ENCODE measurements at regions not wholly inside any gene's neighbourhood (a gene's known extent, or its start where the extent isn't known, plus 50 kb on each side); places are given as distances from the start of the nearest gene placed in this dataset.
A peak's percentile ranks its signal among the peaks of the same experiment; 100 is the strongest.

GRCh38 chr5:8137941-8138550, 269.1 kb downstream of the MTRR start:
- no peak for DNase-seq (ENCODE audit: low read depth, low spot score)

GRCh38 chr5:8138884-8139283, 269.9 kb downstream of the MTRR start:
- no peak for DNase-seq (ENCODE audit: low read depth, low spot score)

GRCh38 chr5:8150791-8151190, 281.8 kb downstream of the MTRR start:
- no peak for DNase-seq (ENCODE audit: low read depth, low spot score)

GRCh38 chr5:8156706-8157105, 287.8 kb downstream of the MTRR start:
- no peak for DNase-seq (ENCODE audit: low read depth, low spot score)

- DNase-seq (ENCODE audit: low read depth, low spot score) = no peak
These were observed 288.4 kb downstream of the MTRR start for GRCh38 chr5:8157320-8157822.

- DNase-seq (ENCODE audit: low read depth, low spot score) = no peak
These were observed 307.2 kb downstream of the MTRR start for GRCh38 chr5:8176101-8176693.

- peak; percentile 61 for DNase-seq (ENCODE audit: low read depth, low spot score)
These were observed 315.6 kb downstream of the MTRR start for GRCh38 chr5:8184455-8185063.

GRCh38 chr5:8185852-8186251, 316.9 kb downstream of the MTRR start:
- no peak for DNase-seq (ENCODE audit: low read depth, low spot score)

GRCh38 chr5:8188874-8189565, 320.1 kb downstream of the MTRR start:
- no peak for DNase-seq (ENCODE audit: low read depth, low spot score)

- no peak for DNase-seq (ENCODE audit: low read depth, low spot score)
These were observed 323.9 kb downstream of the MTRR start for GRCh38 chr5:8192840-8193239.

GRCh38 chr5:8196061-8196460, 327.1 kb downstream of the MTRR start:
- DNase-seq (ENCODE audit: low read depth, low spot score) = no peak

- DNase-seq (ENCODE audit: low read depth, low spot score) = no peak
These were observed 339.4 kb downstream of the MTRR start for GRCh38 chr5:8208307-8208706.

- no peak for DNase-seq (ENCODE audit: low read depth, low spot score)
These were observed 340.6 kb downstream of the MTRR start for GRCh38 chr5:8209500-8209899.

- no peak for DNase-seq (ENCODE audit: low read depth, low spot score)
These were observed 344.8 kb downstream of the MTRR start for GRCh38 chr5:8213701-8214240.

- DNase-seq (ENCODE audit: low read depth, low spot score) = no peak
These were observed 348.0 kb downstream of the MTRR start for GRCh38 chr5:8216921-8217320.

- no peak for DNase-seq (ENCODE audit: low read depth, low spot score)
These were observed 357.2 kb downstream of the MTRR start for GRCh38 chr5:8226148-8226547.

GRCh38 chr5:8227112-8227511, 358.2 kb downstream of the MTRR start:
- DNase-seq (ENCODE audit: low read depth, low spot score) = no peak

GRCh38 chr5:8229551-8229950, 360.6 kb downstream of the MTRR start:
- DNase-seq (ENCODE audit: low read depth, low spot score) = no peak

GRCh38 chr5:8230868-8231267, 361.9 kb downstream of the MTRR start:
- DNase-seq (ENCODE audit: low read depth, low spot score) = no peak

GRCh38 chr5:8233479-8233878, 364.5 kb downstream of the MTRR start:
- DNase-seq (ENCODE audit: low read depth, low spot score) = no peak

GRCh38 chr5:8234179-8234770, 365.3 kb downstream of the MTRR start:
- DNase-seq (ENCODE audit: low read depth, low spot score) = no peak

- no peak for DNase-seq (ENCODE audit: low read depth, low spot score)
These were observed 369.1 kb downstream of the MTRR start for GRCh38 chr5:8238080-8238479.

All from ELF-1 (cell line).